Liver (tissue), 3 donors: ENCODE measurements at regions not wholly inside any gene's neighbourhood (a gene's known extent, or its start where the extent isn't known, plus 50 kb on each side); places are given as distances from the start of the nearest gene placed in this dataset.

Experiments used
- FOXA2 ChIP-seq: IDR thresholded peaks from 2 replicates; pipeline ENCODE4 v1.6.1; 2016; ENCODE audit warnings: antibody characterized with exemption
- SP1 ChIP-seq: IDR thresholded peaks from 2 replicates; pipeline ENCODE4 v1.6.1; 2018; ENCODE audit warnings: antibody characterized with exemption, mild to moderate bottlenecking
- TAF1 ChIP-seq: conservative IDR thresholded peaks from 2 replicates; pipeline ENCODE4 v1.6.1; 2016; ENCODE audit warnings: antibody characterized with exemption, mild to moderate bottlenecking
- TF ChIP-seq, protein P1 (sequence below): fragments of 150-350 bp; IDR thresholded peaks from 2 replicates; pipeline ENCODE4 v1.5.1; 2017; ENCODE audit warnings: improper control_type of control experiment, low read depth, low read length; ENCODE audit not compliant: missing input control
- TF ChIP-seq, protein P2 (sequence below): IDR thresholded peaks from 2 replicates; pipeline ENCODE4 v1.6.1; 2016; ENCODE audit warnings: antibody characterized with exemption
- TF ChIP-seq, protein P3 (sequence below): IDR thresholded peaks from 2 replicates; pipeline ENCODE4 v1.6.1; 2016; ENCODE audit warnings: antibody characterized with exemption, mild to moderate bottlenecking
- donor health status: healthy.
- donor health status: healthy.

DNA sequence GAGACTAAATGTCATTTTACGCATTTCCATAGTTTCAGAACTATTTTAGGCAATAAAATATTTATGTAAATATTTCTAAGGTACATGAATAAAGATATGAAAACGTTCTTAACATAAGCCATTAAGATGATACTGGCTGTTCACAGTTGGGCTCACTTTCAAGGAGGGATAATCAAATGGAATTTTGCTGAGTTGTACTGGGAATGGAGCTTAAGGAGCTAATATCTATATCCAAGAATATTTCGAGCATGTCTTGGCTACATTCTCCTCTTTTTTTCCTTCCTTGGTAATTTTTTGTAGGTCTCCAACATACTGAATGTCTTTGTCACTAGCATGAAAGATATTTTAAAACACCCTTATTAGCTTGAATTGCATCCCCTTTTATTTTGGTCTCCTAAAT is 383.4 kb downstream of the RAP2B start:
- TF ChIP-seq FOXA2 (no peak), TAF1 (no peak), SP1 (no peak)
- TF ChIP-seq, protein P1, sequence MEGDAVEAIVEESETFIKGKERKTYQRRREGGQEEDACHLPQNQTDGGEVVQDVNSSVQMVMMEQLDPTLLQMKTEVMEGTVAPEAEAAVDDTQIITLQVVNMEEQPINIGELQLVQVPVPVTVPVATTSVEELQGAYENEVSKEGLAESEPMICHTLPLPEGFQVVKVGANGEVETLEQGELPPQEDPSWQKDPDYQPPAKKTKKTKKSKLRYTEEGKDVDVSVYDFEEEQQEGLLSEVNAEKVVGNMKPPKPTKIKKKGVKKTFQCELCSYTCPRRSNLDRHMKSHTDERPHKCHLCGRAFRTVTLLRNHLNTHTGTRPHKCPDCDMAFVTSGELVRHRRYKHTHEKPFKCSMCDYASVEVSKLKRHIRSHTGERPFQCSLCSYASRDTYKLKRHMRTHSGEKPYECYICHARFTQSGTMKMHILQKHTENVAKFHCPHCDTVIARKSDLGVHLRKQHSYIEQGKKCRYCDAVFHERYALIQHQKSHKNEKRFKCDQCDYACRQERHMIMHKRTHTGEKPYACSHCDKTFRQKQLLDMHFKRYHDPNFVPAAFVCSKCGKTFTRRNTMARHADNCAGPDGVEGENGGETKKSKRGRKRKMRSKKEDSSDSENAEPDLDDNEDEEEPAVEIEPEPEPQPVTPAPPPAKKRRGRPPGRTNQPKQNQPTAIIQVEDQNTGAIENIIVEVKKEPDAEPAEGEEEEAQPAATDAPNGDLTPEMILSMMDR: no peak
- TF ChIP-seq, protein P2, sequence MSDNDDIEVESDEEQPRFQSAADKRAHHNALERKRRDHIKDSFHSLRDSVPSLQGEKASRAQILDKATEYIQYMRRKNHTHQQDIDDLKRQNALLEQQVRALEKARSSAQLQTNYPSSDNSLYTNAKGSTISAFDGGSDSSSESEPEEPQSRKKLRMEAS: no peak
- TF ChIP-seq, protein P3, sequence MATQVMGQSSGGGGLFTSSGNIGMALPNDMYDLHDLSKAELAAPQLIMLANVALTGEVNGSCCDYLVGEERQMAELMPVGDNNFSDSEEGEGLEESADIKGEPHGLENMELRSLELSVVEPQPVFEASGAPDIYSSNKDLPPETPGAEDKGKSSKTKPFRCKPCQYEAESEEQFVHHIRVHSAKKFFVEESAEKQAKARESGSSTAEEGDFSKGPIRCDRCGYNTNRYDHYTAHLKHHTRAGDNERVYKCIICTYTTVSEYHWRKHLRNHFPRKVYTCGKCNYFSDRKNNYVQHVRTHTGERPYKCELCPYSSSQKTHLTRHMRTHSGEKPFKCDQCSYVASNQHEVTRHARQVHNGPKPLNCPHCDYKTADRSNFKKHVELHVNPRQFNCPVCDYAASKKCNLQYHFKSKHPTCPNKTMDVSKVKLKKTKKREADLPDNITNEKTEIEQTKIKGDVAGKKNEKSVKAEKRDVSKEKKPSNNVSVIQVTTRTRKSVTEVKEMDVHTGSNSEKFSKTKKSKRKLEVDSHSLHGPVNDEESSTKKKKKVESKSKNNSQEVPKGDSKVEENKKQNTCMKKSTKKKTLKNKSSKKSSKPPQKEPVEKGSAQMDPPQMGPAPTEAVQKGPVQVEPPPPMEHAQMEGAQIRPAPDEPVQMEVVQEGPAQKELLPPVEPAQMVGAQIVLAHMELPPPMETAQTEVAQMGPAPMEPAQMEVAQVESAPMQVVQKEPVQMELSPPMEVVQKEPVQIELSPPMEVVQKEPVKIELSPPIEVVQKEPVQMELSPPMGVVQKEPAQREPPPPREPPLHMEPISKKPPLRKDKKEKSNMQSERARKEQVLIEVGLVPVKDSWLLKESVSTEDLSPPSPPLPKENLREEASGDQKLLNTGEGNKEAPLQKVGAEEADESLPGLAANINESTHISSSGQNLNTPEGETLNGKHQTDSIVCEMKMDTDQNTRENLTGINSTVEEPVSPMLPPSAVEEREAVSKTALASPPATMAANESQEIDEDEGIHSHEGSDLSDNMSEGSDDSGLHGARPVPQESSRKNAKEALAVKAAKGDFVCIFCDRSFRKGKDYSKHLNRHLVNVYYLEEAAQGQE: no peak
